ENCODE measurements at regions not wholly inside any gene's neighbourhood (a gene's known extent, or its start where the extent isn't known, plus 50 kb on each side); places are given as distances from the start of the nearest gene placed in this dataset.

- Histone ChIP-seq H3K36me3 (ENCODE audit: control insufficient read depth in 1 of 2, insufficient read depth in 2 of 2, low read depth in 1 of 2, low read length in 2 of 2) (no peaks in the 10 kb centered on the region), H2BK5ac (ENCODE audit: low read depth, low read length, poor library complexity, severe bottlenecking) (no peak overlapping the region), H3K79me1 (replicated peaks; ENCODE audit: low read length, poor library complexity, severe bottlenecking) (no peaks in the 10 kb centered on the region), H2BK12ac (ENCODE audit: low read length in 2 of 2) (no peak overlapping the region), H3K23ac (ENCODE audit: low read length in 2 of 2) (no peak overlapping the region), H3K18ac (ENCODE audit: low read depth in 1 of 2, low read length in 2 of 2) (no peak overlapping the region), H3K4me1 (ENCODE audit: control insufficient read depth, insufficient read depth, low read depth, low read length) (peaks cover under 1% of the 10 kb centered on the region), H3K14ac (ENCODE audit: low read length in 2 of 2) (no peak overlapping the region), H4K91ac (ENCODE audit: low read length) (no peak overlapping the region), H3K27me3 (ENCODE audit: control insufficient read depth in 1 of 2, insufficient read depth in 1 of 2, low read length in 2 of 2) (no peaks in the 10 kb centered on the region), H2AK5ac (ENCODE audit: low read length, severe bottlenecking) (no peak overlapping the region), H4K8ac (ENCODE audit: low read length) (no peak overlapping the region), H3K9ac (ENCODE audit: low read length) (no peak overlapping the region), H3K4me2 (ENCODE audit: low read length, poor library complexity, severe bottlenecking) (no peak overlapping the region), H2BK120ac (ENCODE audit: low read depth, low read length) (no peak overlapping the region), H3K9me3 (ENCODE audit: control insufficient read depth, low read length) (no peaks in the 10 kb centered on the region), H3K4me3 (ENCODE audit: insufficient read depth in 1 of 2, low read depth in 1 of 2, low read length in 2 of 2) (no peak overlapping the region), H3K27ac (ENCODE audit: low read length, poor library complexity, severe bottlenecking) (no peak overlapping the region), H2AFZ (ENCODE audit: low read depth, low read length) (no peak overlapping the region), H2BK15ac (ENCODE audit: low read depth, poor library complexity, severe bottlenecking) (no peak overlapping the region), H3K4ac (ENCODE audit: low read depth in 1 of 2, low read length in 2 of 2) (no peak overlapping the region)
- 100% methylated on average over 1 of the region's 2 CpGs for WGBS
- no peak for DNase-seq
Observed at GRCh38 chr2:71824436-71824835, 323.2 kb downstream of the CYP26B1 start.

GRCh38 chr2:71823526-71823925 is 324.1 kb downstream of the CYP26B1 start:
- Histone ChIP-seq H2AFZ (ENCODE audit: low read depth, low read length) (no peak overlapping the region), H3K23ac (ENCODE audit: low read length in 2 of 2) (no peak overlapping the region), H3K4me3 (ENCODE audit: insufficient read depth in 1 of 2, low read depth in 1 of 2, low read length in 2 of 2) (no peak overlapping the region), H2BK12ac (ENCODE audit: low read length in 2 of 2) (no peak overlapping the region), H2BK15ac (ENCODE audit: low read depth, poor library complexity, severe bottlenecking) (no peak overlapping the region), H3K36me3 (ENCODE audit: control insufficient read depth in 1 of 2, insufficient read depth in 2 of 2, low read depth in 1 of 2, low read length in 2 of 2) (no peaks in the 10 kb centered on the region), H4K8ac (ENCODE audit: low read length) (no peak overlapping the region), H2AK5ac (ENCODE audit: low read length, severe bottlenecking) (no peak overlapping the region), H3K27ac (ENCODE audit: low read length, poor library complexity, severe bottlenecking) (no peak overlapping the region), H3K4me2 (ENCODE audit: low read length, poor library complexity, severe bottlenecking) (no peak overlapping the region), H3K4ac (ENCODE audit: low read depth in 1 of 2, low read length in 2 of 2) (no peak overlapping the region), H2BK120ac (ENCODE audit: low read depth, low read length) (no peak overlapping the region), H3K79me1 (replicated peaks; ENCODE audit: low read length, poor library complexity, severe bottlenecking) (no peaks in the 10 kb centered on the region), H3K27me3 (ENCODE audit: control insufficient read depth in 1 of 2, insufficient read depth in 1 of 2, low read length in 2 of 2) (no peaks in the 10 kb centered on the region), H3K14ac (ENCODE audit: low read length in 2 of 2) (no peak overlapping the region), H3K4me1 (ENCODE audit: control insufficient read depth, insufficient read depth, low read depth, low read length) (no peaks in the 10 kb centered on the region), H3K9ac (ENCODE audit: low read length) (no peak overlapping the region), H3K18ac (ENCODE audit: low read depth in 1 of 2, low read length in 2 of 2) (no peak overlapping the region), H3K9me3 (ENCODE audit: control insufficient read depth, low read length) (no peaks in the 10 kb centered on the region), H4K91ac (ENCODE audit: low read length) (no peak overlapping the region), H2BK5ac (ENCODE audit: low read depth, low read length, poor library complexity, severe bottlenecking) (no peak overlapping the region)
- no peak for DNase-seq

GRCh38 chr2:71822463-71822862 is 325.2 kb downstream of the CYP26B1 start:
- Histone ChIP-seq H3K9me3 (ENCODE audit: control insufficient read depth, low read length) (no peaks in the 10 kb centered on the region), H3K4me2 (ENCODE audit: low read length, poor library complexity, severe bottlenecking) (no peak overlapping the region), H2AFZ (ENCODE audit: low read depth, low read length) (no peak overlapping the region), H3K9ac (ENCODE audit: low read length) (no peak overlapping the region), H4K8ac (ENCODE audit: low read length) (no peak overlapping the region), H2BK5ac (ENCODE audit: low read depth, low read length, poor library complexity, severe bottlenecking) (no peak overlapping the region), H3K4ac (ENCODE audit: low read depth in 1 of 2, low read length in 2 of 2) (no peak overlapping the region), H3K4me1 (ENCODE audit: control insufficient read depth, insufficient read depth, low read depth, low read length) (no peaks in the 10 kb centered on the region), H3K4me3 (ENCODE audit: insufficient read depth in 1 of 2, low read depth in 1 of 2, low read length in 2 of 2) (no peak overlapping the region), H3K27ac (ENCODE audit: low read length, poor library complexity, severe bottlenecking) (no peak overlapping the region), H3K36me3 (ENCODE audit: control insufficient read depth in 1 of 2, insufficient read depth in 2 of 2, low read depth in 1 of 2, low read length in 2 of 2) (no peaks in the 10 kb centered on the region), H3K23ac (ENCODE audit: low read length in 2 of 2) (no peak overlapping the region), H3K79me1 (replicated peaks; ENCODE audit: low read length, poor library complexity, severe bottlenecking) (no peaks in the 10 kb centered on the region), H2AK5ac (ENCODE audit: low read length, severe bottlenecking) (no peak overlapping the region), H3K18ac (ENCODE audit: low read depth in 1 of 2, low read length in 2 of 2) (no peak overlapping the region), H2BK12ac (ENCODE audit: low read length in 2 of 2) (no peak overlapping the region), H4K91ac (ENCODE audit: low read length) (no peak overlapping the region), H3K14ac (ENCODE audit: low read length in 2 of 2) (no peak overlapping the region), H3K27me3 (ENCODE audit: control insufficient read depth in 1 of 2, insufficient read depth in 1 of 2, low read length in 2 of 2) (no peaks in the 10 kb centered on the region), H2BK120ac (ENCODE audit: low read depth, low read length) (no peak overlapping the region), H2BK15ac (ENCODE audit: low read depth, poor library complexity, severe bottlenecking) (no peak overlapping the region)
- DNase-seq = no peak

- no peaks in the 10 kb centered on the region for H3K36me3 ChIP-seq (ENCODE audit: control insufficient read depth in 1 of 2, insufficient read depth in 2 of 2, low read depth in 1 of 2, low read length in 2 of 2)
- H2AFZ ChIP-seq (ENCODE audit: low read depth, low read length) = no peak overlapping the region
- H4K91ac ChIP-seq (ENCODE audit: low read length) = no peak overlapping the region
- no peaks in the 10 kb centered on the region for H3K27me3 ChIP-seq (ENCODE audit: control insufficient read depth in 1 of 2, insufficient read depth in 1 of 2, low read length in 2 of 2)
- H3K4me1 ChIP-seq (ENCODE audit: control insufficient read depth, insufficient read depth, low read depth, low read length) = no peaks in the 10 kb centered on the region
- H4K8ac ChIP-seq (ENCODE audit: low read length) = no peak overlapping the region
- H2BK5ac ChIP-seq (ENCODE audit: low read depth, low read length, poor library complexity, severe bottlenecking) = no peak overlapping the region
- H2BK12ac ChIP-seq (ENCODE audit: low read length in 2 of 2) = no peak overlapping the region
- no peak overlapping the region for H3K23ac ChIP-seq (ENCODE audit: low read length in 2 of 2)
- H2BK15ac ChIP-seq (ENCODE audit: low read depth, poor library complexity, severe bottlenecking) = no peak overlapping the region
- DNase-seq = no peak
- H3K27ac ChIP-seq (ENCODE audit: low read length, poor library complexity, severe bottlenecking) = no peak overlapping the region
- no peak overlapping the region for H3K9ac ChIP-seq (ENCODE audit: low read length)
- no peak overlapping the region for H3K4me2 ChIP-seq (ENCODE audit: low read length, poor library complexity, severe bottlenecking)
- H3K79me1 ChIP-seq (replicated peaks; ENCODE audit: low read length, poor library complexity, severe bottlenecking) = no peaks in the 10 kb centered on the region
- H3K4me3 ChIP-seq (ENCODE audit: insufficient read depth in 1 of 2, low read depth in 1 of 2, low read length in 2 of 2) = no peak overlapping the region
- no peak overlapping the region for H2BK120ac ChIP-seq (ENCODE audit: low read depth, low read length)
- H3K14ac ChIP-seq (ENCODE audit: low read length in 2 of 2) = no peak overlapping the region
- H3K9me3 ChIP-seq (ENCODE audit: control insufficient read depth, low read length) = no peaks in the 10 kb centered on the region
- H3K4ac ChIP-seq (ENCODE audit: low read depth in 1 of 2, low read length in 2 of 2) = no peak overlapping the region
- H3K18ac ChIP-seq (ENCODE audit: low read depth in 1 of 2, low read length in 2 of 2) = no peak overlapping the region
- no peak overlapping the region for H2AK5ac ChIP-seq (ENCODE audit: low read length, severe bottlenecking)
Observed at GRCh38 chr2:71821856-71822255, 325.8 kb downstream of the CYP26B1 start.

All from mesenchymal stem cell (in vitro differentiated cells and primary cell).